HEK293 (cell line): ENCODE measurements at regions not wholly inside any gene's neighbourhood (a gene's known extent, or its start where the extent isn't known, plus 50 kb on each side); places are given as distances from the start of the nearest gene placed in this dataset.

ENCODE experiments used
- ATF2 ChIP-seq: fragments of 450-650 bp; formaldehyde crosslinking; IDR thresholded peaks from 2 replicates; pipeline ENCODE4 v1.5.1; 2016; ENCODE audit warnings: missing biosample characterization, missing genetic modification characterization, low read depth
- CTCF ChIP-seq: fragments of 450-650 bp; formaldehyde crosslinking; IDR thresholded peaks from 2 replicates; pipeline ENCODE4 v1.5.1; 2016; ENCODE audit warnings: missing biosample characterization, missing genetic modification characterization
- YY1 ChIP-seq: fragments of 450-650 bp; formaldehyde crosslinking; IDR thresholded peaks from 2 replicates; pipeline ENCODE4 v1.5.1; 2018; ENCODE audit warnings: missing biosample characterization, missing genetic modification characterization
- ZBTB21 ChIP-seq: fragments of 450-650 bp; formaldehyde crosslinking; IDR thresholded peaks from 2 replicates; pipeline ENCODE4 v1.5.1; 2017; ENCODE audit warnings: missing biosample characterization, missing genetic modification characterization
- ZNF138 ChIP-seq: fragments of 450-650 bp; formaldehyde crosslinking; IDR thresholded peaks from 2 replicates; pipeline ENCODE4 v1.5.1; 2016; ENCODE audit warnings: missing biosample characterization, missing genetic modification characterization, borderline replicate concordance
- ZNF302 ChIP-seq: fragments of 450-650 bp; formaldehyde crosslinking; IDR thresholded peaks from 2 replicates; pipeline ENCODE4 v1.5.1; 2016; ENCODE audit warnings: missing biosample characterization, missing genetic modification characterization, low read depth
- ZNF354C ChIP-seq: fragments of 450-650 bp; formaldehyde crosslinking; IDR thresholded peaks from 2 replicates; pipeline ENCODE4 v1.5.1; 2016; ENCODE audit warnings: missing biosample characterization, missing genetic modification characterization, low read depth, borderline replicate concordance
- ZNF596 ChIP-seq: fragments of 450-650 bp; IDR thresholded peaks from 2 replicates; pipeline ENCODE4 v1.5.0; 2018; ENCODE audit warnings: missing biosample characterization, mild to moderate bottlenecking, missing genetic modification characterization, moderate library complexity
- ZNF843 ChIP-seq: fragments of 450-650 bp; formaldehyde crosslinking; IDR thresholded peaks from 2 replicates; pipeline ENCODE4 v1.5.1; 2016; ENCODE audit warnings: missing biosample characterization, missing genetic modification characterization

- TF ChIP-seq ZNF596 (tag by site-specific recombination) (no peak), CTCF (tag by site-specific recombination) (no peak), ZBTB21 (tag by site-specific recombination) (no peak), ZNF302 (tag by site-specific recombination) (no peak), ZNF138 (tag by site-specific recombination) (no peak), YY1 (tag by site-specific recombination) (no peak), ATF2 (no peak), ZNF843 (no peak), ZNF354C (tag by site-specific recombination) (no peak)
Observed at GRCh38 chr4:138310498-138310897, 68.3 kb upstream of the SLC7A11 start.
